ENCODE measurements at regions not wholly inside any gene's neighbourhood (a gene's known extent, or its start where the extent isn't known, plus 50 kb on each side); places are given as distances from the start of the nearest gene placed in this dataset.

GRCh38 chr13:63999614-64000305 lies 2584.1 kb upstream of the PCDH20 start:
- no peak for DNase-seq

- DNase-seq: no peak
Measured at GRCh38 chr13:63983366-63983765, 2567.7 kb upstream of the PCDH20 start.

GRCh38 chr13:63979951-63980350 lies 2564.3 kb upstream of the PCDH20 start:
- no peak for DNase-seq

- no peak for DNase-seq
Measured at GRCh38 chr13:63972328-63972727, 2556.7 kb upstream of the PCDH20 start.

- no peak for DNase-seq
Measured at GRCh38 chr13:63954683-63955082, 2539.0 kb upstream of the PCDH20 start.

GRCh38 chr13:63948045-63948444 lies 2532.4 kb upstream of the PCDH20 start:
- no peak for DNase-seq

GRCh38 chr13:63944911-63945310 lies 2529.3 kb upstream of the PCDH20 start:
- no peak for DNase-seq

- no peak for DNase-seq
Measured at GRCh38 chr13:63942372-63942771, 2526.7 kb upstream of the PCDH20 start.

GRCh38 chr13:63938851-63939250 lies 2523.2 kb upstream of the PCDH20 start:
- DNase-seq: no peak

GRCh38 chr13:63910511-63910910 lies 2494.9 kb upstream of the PCDH20 start:
- no peak for DNase-seq

GRCh38 chr13:63909726-63910375 lies 2494.2 kb upstream of the PCDH20 start:
- DNase-seq: no peak

- DNase-seq: no peak
Measured at GRCh38 chr13:63902141-63902540, 2486.5 kb upstream of the PCDH20 start.

GRCh38 chr13:63901630-63902029 lies 2486.0 kb upstream of the PCDH20 start:
- DNase-seq: no peak

- no peak for DNase-seq
Measured at GRCh38 chr13:63900406-63900805, 2484.8 kb upstream of the PCDH20 start.

- DNase-seq: no peak
Measured at GRCh38 chr13:63896321-63896720, 2480.7 kb upstream of the PCDH20 start.

- DNase-seq: no peak
Measured at GRCh38 chr13:63882052-63882451, 2466.4 kb upstream of the PCDH20 start.

GRCh38 chr13:63880705-63881104 lies 2465.1 kb upstream of the PCDH20 start:
- DNase-seq: no peak

- no peak for DNase-seq
Measured at GRCh38 chr13:63873936-63874335, 2458.3 kb upstream of the PCDH20 start.

- no peak for DNase-seq
Measured at GRCh38 chr13:63864171-63864902, 2448.7 kb upstream of the PCDH20 start.

- DNase-seq: no peak
Measured at GRCh38 chr13:63855457-63856118, 2439.9 kb upstream of the PCDH20 start.

- no peak for DNase-seq
Measured at GRCh38 chr13:63853816-63854215, 2438.2 kb upstream of the PCDH20 start.

- no peak for DNase-seq
Measured at GRCh38 chr13:63851526-63851925, 2435.9 kb upstream of the PCDH20 start.

All from NCI-H2107 (cell line).